Erythroblast (primary cell): ENCODE measurements at regions not wholly inside any gene's neighbourhood (a gene's known extent, or its start where the extent isn't known, plus 50 kb on each side); places are given as distances from the start of the nearest gene placed in this dataset.
"Not testable (repeated sequence)": the region's sequence is repeated elsewhere in the genome, so short reads cannot be mapped to it uniquely, and the experiment has no call there.

Source experiments
- GATA1 ChIP-seq: IDR thresholded peaks from 2 replicates; pipeline ENCODE4 v1.6.1; 2011; ENCODE audit warnings: low read depth, mild to moderate bottlenecking, control low read depth, low read length, moderate library complexity
- POLR2A ChIP-seq: IDR thresholded peaks from 2 replicates; pipeline ENCODE4 v1.6.1; 2011; ENCODE audit warnings: mild to moderate bottlenecking, low read length

DNA sequence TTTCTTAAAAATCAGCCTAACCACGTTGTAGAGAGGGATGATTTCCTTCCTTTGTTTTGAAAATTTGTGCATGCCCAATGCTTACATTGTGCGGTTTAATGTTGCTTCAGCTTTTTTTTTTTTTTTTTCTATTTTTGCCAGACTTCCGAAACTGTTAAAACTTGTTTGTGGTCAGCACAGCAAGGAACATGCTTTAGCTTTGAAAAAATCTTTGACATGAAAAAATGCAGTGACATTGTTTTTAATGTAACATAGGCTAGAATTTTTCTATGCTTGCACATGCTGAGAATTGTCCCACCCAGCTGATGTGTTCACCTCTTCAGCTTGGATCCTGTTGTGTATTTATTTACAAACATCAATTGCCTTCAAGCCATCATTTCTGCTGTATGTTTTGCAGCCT is 1375.9 kb downstream of the FOXD4L5 start:
- not testable (repeated sequence) for TF ChIP-seq POLR2A, GATA1
